Sigmoid colon (tissue), 6 donors: ENCODE measurements at regions not wholly inside any gene's neighbourhood (a gene's known extent, or its start where the extent isn't known, plus 50 kb on each side); places are given as distances from the start of the nearest gene placed in this dataset.

ENCODE experiments used
- DNase-seq: peaks from one replicate; pipeline ENCODE4 v3.0.0-alpha.2; 2019
- H3K27ac ChIP-seq, 4 donors: fragments of 200-600 bp; sonication (generic); one replicate each; pipeline ENCODE4 v1.5.1; 2016 to 2019; ENCODE audit warnings: mild to moderate bottlenecking in 1 of 4
- H3K27me3 ChIP-seq, 3 donors: fragments of 200-600 bp; sonication (generic); one replicate each; pipeline ENCODE4 v1.5.1; 2019; ENCODE audit warnings: mild to moderate bottlenecking in 1 of 3
- H3K36me3 ChIP-seq, 4 donors: fragments of 200-600 bp; sonication (generic); one replicate each; pipeline ENCODE4 v1.5.1; 2016 to 2019
- H3K4me1 ChIP-seq, 4 donors: fragments of 200-600 bp; sonication (generic); one replicate each; pipeline ENCODE4 v1.5.1; 2017 to 2019
- H3K4me3 ChIP-seq, 4 donors: fragments of 200-600 bp; sonication (generic); one replicate each; pipeline ENCODE4 v1.5.1; 2017 to 2019; ENCODE audit warnings: mild to moderate bottlenecking in 2 of 4, moderate library complexity in 1 of 4
- H3K9me3 ChIP-seq, 4 donors: fragments of 200-600 bp in 3 of 4; sonication (generic) in 3 of 4; one replicate each; pipeline versions ENCODE4 v1.5.1 to v1.6.1; 2013 to 2019
- CTCF ChIP-seq, 4 experiments: fragments of 450-650 bp in 3 of 4; fragments of 200-600 bp in 1 of 4; IDR thresholded peaks; one replicate each; pipeline ENCODE4 v1.5.1; 2016 to 2019; ENCODE audit warnings: antibody characterized with exemption in 4 of 4, mild to moderate bottlenecking in 3 of 4, moderate library complexity in 2 of 4
- EP300 ChIP-seq, 4 donors: sonication (generic); formaldehyde crosslinking; IDR thresholded peaks; one replicate each; pipeline ENCODE4 v1.6.1; 2017; ENCODE audit warnings: antibody characterized with exemption in 4 of 4
- POLR2A ChIP-seq, 2 donors: fragments of 450-650 bp; IDR thresholded peaks; one replicate each; pipeline ENCODE4 v1.6.1; 2016; ENCODE audit warnings: antibody characterized with exemption in 2 of 2, mild to moderate bottlenecking in 2 of 2, moderate library complexity in 2 of 2
- POLR2AphosphoS5 ChIP-seq, 4 donors: sonication (generic); formaldehyde crosslinking; IDR thresholded peaks; one replicate each; pipeline ENCODE4 v1.6.1; 2017; ENCODE audit warnings: antibody characterized with exemption in 4 of 4
- WGBS, 2 donors: extraction: QIAGEN DNeasy Blood & Tissue Kit; methylation state at CpG; one replicate each; pipeline ENCODE4 v1.1.7; 2013; 5-methylcytosine and 5-hydroxymethylcytosine counted together
- intact Hi-C: fragments of 100-400 bp; cut with DNase I; formaldehyde crosslinking; loops from one replicate; pipeline ENCODE4 v1.15.1; 2023
- donor health status: healthy with polysubstance abuse.
- donor health status: healthy.

DNA sequence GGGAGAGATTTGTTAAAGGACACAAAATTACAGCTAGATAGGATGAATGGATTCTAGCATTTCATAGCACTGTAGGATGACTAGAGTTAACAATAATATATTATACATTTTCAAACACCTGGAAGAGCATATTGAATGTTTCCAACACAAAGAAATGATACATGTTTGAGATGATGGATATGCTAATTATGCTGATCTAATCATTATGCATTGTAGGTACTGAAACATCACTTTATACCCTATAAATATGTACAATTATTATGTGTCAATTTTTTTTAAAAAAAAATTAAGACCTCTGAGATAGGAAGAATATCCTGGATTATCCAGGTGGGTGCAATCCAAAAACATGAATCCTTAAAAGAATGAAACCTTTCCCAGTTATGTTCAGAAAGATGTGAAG lies 100.3 kb upstream of the CPNE8 start:
- H3K4me1 ChIP-seq: no peaks in the 10 kb centered on the region
- H3K27me3 ChIP-seq: no peaks in the 10 kb centered on the region
- no peak for TF ChIP-seq EP300 (IDR thresholded peaks at IDR 0.05)
- TF ChIP-seq POLR2AphosphoS5 (IDR thresholded peaks at IDR 0.05): no peak
- no peak for TF ChIP-seq CTCF (IDR thresholded peaks at IDR 0.05)
- TF ChIP-seq POLR2A (IDR thresholded peaks at IDR 0.05): no peak
- no peak overlapping the region for H3K27ac ChIP-seq
- no peaks in the 10 kb centered on the region for H3K9me3 ChIP-seq
- no peak for DNase-seq
- no peak overlapping the region for H3K4me3 ChIP-seq
- intact Hi-C loops: no loop called here
- H3K36me3 ChIP-seq: no peaks in the 10 kb centered on the region

- Histone ChIP-seq H3K4me1 (no peaks in the 10 kb centered on the region), H3K36me3 (no peaks in the 10 kb centered on the region), H3K27me3 (no peaks in the 10 kb centered on the region), H3K9me3 (no peaks in the 10 kb centered on the region), H3K4me3 (no peak overlapping the region), H3K27ac (no peak overlapping the region)
- TF ChIP-seq POLR2A (IDR thresholded peaks at IDR 0.05) (no peak), POLR2AphosphoS5 (IDR thresholded peaks at IDR 0.05) (no peak), CTCF (IDR thresholded peaks at IDR 0.05) (no peak), EP300 (IDR thresholded peaks at IDR 0.05) (no peak)
- intact Hi-C loops: no loop called here
- 25 to 63% methylated on average over 3 of the region's 3 CpGs for WGBS, 2 donors
- DNase-seq: no peak
Measured at GRCh38 chr12:39003541-39004155, 98.3 kb upstream of the CPNE8 start.

DNA sequence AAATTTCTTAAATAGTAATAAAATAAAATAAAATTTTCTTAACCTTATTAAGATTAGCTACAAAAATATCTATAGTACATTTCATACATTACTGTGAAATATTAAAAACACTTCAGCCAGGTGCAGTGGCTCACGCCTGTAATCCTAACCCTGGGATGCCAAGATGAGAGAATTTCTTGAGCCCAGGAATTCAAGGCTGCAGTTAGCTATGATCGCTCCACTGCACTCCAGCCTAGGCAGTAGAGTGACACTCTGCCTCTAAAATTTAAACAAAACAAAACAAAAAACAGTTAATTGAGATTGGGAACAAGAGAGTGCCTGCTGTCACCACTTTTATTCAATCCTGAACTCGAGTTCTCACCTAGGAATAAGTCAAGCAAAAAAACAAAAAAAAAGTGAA lies 95.0 kb upstream of the CPNE8 start:
- H3K4me1 ChIP-seq: no peaks in the 10 kb centered on the region
- no peaks in the 10 kb centered on the region for H3K36me3 ChIP-seq
- no peak overlapping the region for H3K4me3 ChIP-seq
- no peak overlapping the region for H3K27ac ChIP-seq
- 79 to 92% methylated on average over 3 of the region's 3 CpGs for WGBS, 2 donors
- no peaks in the 10 kb centered on the region for H3K27me3 ChIP-seq
- TF ChIP-seq EP300 (IDR thresholded peaks at IDR 0.05) (no peak), CTCF (IDR thresholded peaks at IDR 0.05) (no peak), POLR2AphosphoS5 (IDR thresholded peaks at IDR 0.05) (no peak), POLR2A (IDR thresholded peaks at IDR 0.05) (no peak)
- DNase-seq: no peak
- intact Hi-C loops: no loop called here
- H3K9me3 ChIP-seq: no peaks in the 10 kb centered on the region

- DNase-seq: no peak
- WGBS, 2 donors: 18 to 72% methylated on average over 2 of the region's 2 CpGs
- Histone ChIP-seq H3K36me3 (no peaks in the 10 kb centered on the region), H3K9me3 (no peaks in the 10 kb centered on the region), H3K27ac (no peak overlapping the region), H3K27me3 (no peaks in the 10 kb centered on the region), H3K4me3 (no peak overlapping the region), H3K4me1 (no peaks in the 10 kb centered on the region)
- TF ChIP-seq EP300 (IDR thresholded peaks at IDR 0.05) (no peak), POLR2A (IDR thresholded peaks at IDR 0.05) (no peak), POLR2AphosphoS5 (IDR thresholded peaks at IDR 0.05) (no peak), CTCF (IDR thresholded peaks at IDR 0.05) (no peak)
- intact Hi-C loops: no loop called here
Measured at GRCh38 chr12:38998887-38999482, 93.6 kb upstream of the CPNE8 start.

DNA sequence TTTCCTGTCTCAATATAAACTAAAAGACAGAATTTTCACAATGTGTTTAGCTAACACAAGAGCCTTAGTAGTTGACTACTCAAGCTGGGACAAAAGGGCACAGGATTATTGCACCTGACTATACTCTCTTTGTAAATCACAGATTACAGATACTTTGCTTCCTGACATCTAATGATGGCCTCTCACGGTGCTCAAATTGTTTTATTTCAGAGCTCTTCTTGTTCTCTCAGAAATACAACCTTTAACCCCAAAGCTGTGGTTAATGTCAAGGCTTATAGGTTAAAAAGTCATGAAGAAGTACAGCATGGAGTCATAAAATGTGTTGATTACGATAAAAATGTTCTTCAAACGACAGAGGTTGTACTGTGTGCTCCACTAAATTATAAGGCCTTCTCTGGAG lies 89.9 kb upstream of the CPNE8 start:
- Histone ChIP-seq H3K36me3 (no peaks in the 10 kb centered on the region), H3K27ac (no peak overlapping the region), H3K4me1 (no peaks in the 10 kb centered on the region), H3K9me3 (peaks cover 0 to 5% (median 0%) of the 10 kb centered on the region in 4 donors), H3K27me3 (no peaks in the 10 kb centered on the region), H3K4me3 (no peak overlapping the region)
- 5 to 31% methylated on average over 3 of the region's 3 CpGs for WGBS, 2 donors
- TF ChIP-seq EP300 (IDR thresholded peaks at IDR 0.05): no peak
- TF ChIP-seq CTCF (IDR thresholded peaks at IDR 0.05): no peak
- TF ChIP-seq POLR2AphosphoS5 (IDR thresholded peaks at IDR 0.05): no peak
- TF ChIP-seq POLR2A (IDR thresholded peaks at IDR 0.05): no peak
- no peak for DNase-seq
- intact Hi-C loops: no loop called here
